HG03442 (cell line): ENCODE measurements at regions not wholly inside any gene's neighbourhood (a gene's known extent, or its start where the extent isn't known, plus 50 kb on each side); places are given as distances from the start of the nearest gene placed in this dataset.
"Not testable (repeated sequence)": the region's sequence is repeated elsewhere in the genome, so short reads cannot be mapped to it uniquely, and the experiment has no call there.

ENCODE experiments used
- ATAC-seq: cut with Tn5 transposase; IDR thresholded peaks from one replicate; pipeline ENCODE4 v1.9.1; 2021; ENCODE audit warnings: mild to moderate bottlenecking, moderate library complexity; ENCODE audit not compliant: unreplicated experiment

GRCh38 chr14:77985211-77985615 lies 185.0 kb upstream of the NRXN3 start:
- no peak for ATAC-seq

- ATAC-seq = no peak
Observed at GRCh38 chr14:77986773-77987172, 183.4 kb upstream of the NRXN3 start.

GRCh38 chr14:77988096-77988870 lies 181.9 kb upstream of the NRXN3 start:
- no peak for ATAC-seq

GRCh38 chr14:77988970-77989369 lies 181.2 kb upstream of the NRXN3 start:
- ATAC-seq = no peak

GRCh38 chr14:77989441-77989991 lies 180.7 kb upstream of the NRXN3 start:
- no peak for ATAC-seq

GRCh38 chr14:77990337-77990736 lies 179.8 kb upstream of the NRXN3 start:
- no peak for ATAC-seq

GRCh38 chr14:77991128-77991772 lies 178.9 kb upstream of the NRXN3 start:
- ATAC-seq = no peak

GRCh38 chr14:78005325-78005724 lies 164.8 kb upstream of the NRXN3 start:
- peak; percentile 86 for ATAC-seq

GRCh38 chr14:78007160-78007559 lies 163.0 kb upstream of the NRXN3 start:
- peak; percentile 61 for ATAC-seq

GRCh38 chr14:78010688-78011087 lies 159.5 kb upstream of the NRXN3 start:
- no peak for ATAC-seq

- not testable (repeated sequence) for ATAC-seq
Observed at GRCh38 chr14:78013911-78014310, 156.3 kb upstream of the NRXN3 start.

GRCh38 chr14:78016532-78016931 lies 153.6 kb upstream of the NRXN3 start:
- no peak for ATAC-seq

- ATAC-seq = no peak
Observed at GRCh38 chr14:78018283-78018682, 151.9 kb upstream of the NRXN3 start.

GRCh38 chr14:78022059-78022458 lies 148.1 kb upstream of the NRXN3 start:
- peak; percentile 92 for ATAC-seq

GRCh38 chr14:78023112-78023511 lies 147.1 kb upstream of the NRXN3 start:
- ATAC-seq = no peak

GRCh38 chr14:78028471-78028870 lies 141.7 kb upstream of the NRXN3 start:
- no peak for ATAC-seq

- ATAC-seq = no peak
Observed at GRCh38 chr14:78029601-78030372, 140.4 kb upstream of the NRXN3 start.

- ATAC-seq = no peak
Observed at GRCh38 chr14:78043349-78043748, 126.8 kb upstream of the NRXN3 start.

GRCh38 chr14:78048120-78048519 lies 122.1 kb upstream of the NRXN3 start:
- no peak for ATAC-seq

GRCh38 chr14:78056890-78057289 lies 113.3 kb upstream of the NRXN3 start:
- ATAC-seq = not testable (repeated sequence)

- ATAC-seq = no peak
Observed at GRCh38 chr14:78070344-78070743, 99.8 kb upstream of the NRXN3 start.
